ENCODE measurements at regions not wholly inside any gene's neighbourhood (a gene's known extent, or its start where the extent isn't known, plus 50 kb on each side); places are given as distances from the start of the nearest gene placed in this dataset.

GRCh38 chr16:59484833-59485516 lies 750.9 kb upstream of the GOT2 start:
- no peak for DNase-seq
- H3K36me3 ChIP-seq = no peaks in the 10 kb centered on the region
- WGBS, 5 donors = 76 to 91% (median 85%) methylated on average over 2 of the region's 2 CpGs
- TF ChIP-seq POLR2A (IDR thresholded peaks at IDR 0.05) (no peak), CTCF (IDR thresholded peaks at IDR 0.05 in 8 of 11, conservative IDR thresholded peaks at IDR 0.05 in 3 of 11) (no peak), POLR2AphosphoS5 (IDR thresholded peaks at IDR 0.05) (no peak)
- H3K4me3 ChIP-seq = no peak overlapping the region
- peaks cover 0 to 17% (median 0%) of the 10 kb centered on the region in 8 donors for H3K9me3 ChIP-seq
- intact Hi-C loops (cut with DNase I; ENCODE audit: low total_unique reads) = no loop called here
- H3K4me1 ChIP-seq = no peaks in the 10 kb centered on the region
- no peak overlapping the region for H3K27ac ChIP-seq
- H3K27me3 ChIP-seq (replicated peaks in 1 of 7) = no peaks in the 10 kb centered on the region

- H3K27me3 ChIP-seq (replicated peaks in 1 of 7) = no peaks in the 10 kb centered on the region
- no peak overlapping the region for H3K27ac ChIP-seq
- no peak for TF ChIP-seq CTCF (IDR thresholded peaks at IDR 0.05 in 8 of 11, conservative IDR thresholded peaks at IDR 0.05 in 3 of 11)
- no peak for TF ChIP-seq POLR2A (IDR thresholded peaks at IDR 0.05)
- TF ChIP-seq POLR2AphosphoS5 (IDR thresholded peaks at IDR 0.05) = no peak
- intact Hi-C loops (cut with DNase I; ENCODE audit: low total_unique reads) = no loop called here
- H3K36me3 ChIP-seq = no peaks in the 10 kb centered on the region
- H3K9me3 ChIP-seq = peaks cover 0 to 15% (median 2%) of the 10 kb centered on the region in 8 donors
- 70 to 84% (median 77%) methylated on average over 3 of the region's 3 CpGs for WGBS, 5 donors
- DNase-seq = no peak
- H3K4me1 ChIP-seq = no peaks in the 10 kb centered on the region
- H3K4me3 ChIP-seq = no peak overlapping the region
Measured at GRCh38 chr16:59478838-59479237, 744.7 kb upstream of the GOT2 start.

- no peaks in the 10 kb centered on the region for H3K4me1 ChIP-seq
- H3K36me3 ChIP-seq = no peaks in the 10 kb centered on the region
- no peaks in the 10 kb centered on the region for H3K27me3 ChIP-seq (replicated peaks in 1 of 7)
- no peak for TF ChIP-seq POLR2A (IDR thresholded peaks at IDR 0.05)
- TF ChIP-seq POLR2AphosphoS5 (IDR thresholded peaks at IDR 0.05) = no peak
- TF ChIP-seq CTCF (IDR thresholded peaks at IDR 0.05 in 8 of 11, conservative IDR thresholded peaks at IDR 0.05 in 3 of 11) = no peak
- intact Hi-C loops (cut with DNase I; ENCODE audit: low total_unique reads) = no loop called here
- no peak overlapping the region for H3K27ac ChIP-seq
- 71 to 82% (median 78%) methylated on average over 2 of the region's 2 CpGs for WGBS, 5 donors
- no peak for DNase-seq
- no peak overlapping the region for H3K4me3 ChIP-seq
- peaks cover 0 to 14% (median under 1%) of the 10 kb centered on the region in 8 donors for H3K9me3 ChIP-seq
Measured at GRCh38 chr16:59470556-59470955, 736.4 kb upstream of the GOT2 start.

GRCh38 chr16:59469266-59469665 lies 735.1 kb upstream of the GOT2 start:
- DNase-seq = no peak
- TF ChIP-seq POLR2A (IDR thresholded peaks at IDR 0.05) (no peak), CTCF (IDR thresholded peaks at IDR 0.05 in 8 of 11, conservative IDR thresholded peaks at IDR 0.05 in 3 of 11) (no peak), POLR2AphosphoS5 (IDR thresholded peaks at IDR 0.05) (no peak)
- intact Hi-C loops (cut with DNase I; ENCODE audit: low total_unique reads) = no loop called here
- no peaks in the 10 kb centered on the region for H3K4me1 ChIP-seq
- H3K27me3 ChIP-seq (replicated peaks in 1 of 7) = no peaks in the 10 kb centered on the region
- no peaks in the 10 kb centered on the region for H3K36me3 ChIP-seq
- 74 to 88% (median 78%) methylated on average over 1 of the region's 1 CpG for WGBS, 5 donors
- no peak overlapping the region for H3K4me3 ChIP-seq
- peaks cover 0 to under 1% (median 0%) of the 10 kb centered on the region in 8 donors for H3K9me3 ChIP-seq
- no peak overlapping the region for H3K27ac ChIP-seq
